Glutamatergic neuron (in vitro differentiated cells): ENCODE measurements at regions not wholly inside any gene's neighbourhood (a gene's known extent, or its start where the extent isn't known, plus 50 kb on each side); places are given as distances from the start of the nearest gene placed in this dataset.

Experiments used
- DNase-seq: peaks from one replicate; pipeline ENCODE4 v3.0.0; 2022
- H3K27ac Mint-ChIP-seq: one replicate; pipeline ENCODE4 v1.8.0; 2020; ENCODE audit warnings: mild to moderate bottlenecking, mixed read lengths, inconsistent platforms; ENCODE audit not compliant: unreplicated experiment
- H3K27me3 Mint-ChIP-seq: one replicate; pipeline ENCODE4 v1.8.0; 2020; ENCODE audit warnings: mild to moderate bottlenecking, moderate library complexity, mixed read lengths, inconsistent platforms; ENCODE audit not compliant: unreplicated experiment
- H3K36me3 Mint-ChIP-seq: one replicate; pipeline ENCODE4 v1.8.0; 2020; ENCODE audit warnings: mild to moderate bottlenecking, mixed read lengths, inconsistent platforms; ENCODE audit not compliant: unreplicated experiment
- H3K4me1 Mint-ChIP-seq: one replicate; pipeline ENCODE4 v1.8.0; 2020; ENCODE audit warnings: mild to moderate bottlenecking, low read depth, mixed read lengths, inconsistent platforms; ENCODE audit not compliant: unreplicated experiment
- H3K4me3 Mint-ChIP-seq: one replicate; pipeline ENCODE4 v1.8.0; 2020; ENCODE audit warnings: mild to moderate bottlenecking, mixed read lengths, inconsistent platforms; ENCODE audit not compliant: unreplicated experiment
- H3K9me3 Mint-ChIP-seq: one replicate; pipeline ENCODE4 v1.8.0; 2020; ENCODE audit warnings: mild to moderate bottlenecking, moderate library complexity, mixed read lengths, inconsistent platforms; ENCODE audit not compliant: unreplicated experiment
- TF ChIP-seq, protein P1 (sequence below): fragments of 200-600 bp; sonication (generic); IDR thresholded peaks from one replicate; pipeline ENCODE4 v1.5.0; 2021; ENCODE audit not compliant: partially characterized antibody, unreplicated experiment

DNA sequence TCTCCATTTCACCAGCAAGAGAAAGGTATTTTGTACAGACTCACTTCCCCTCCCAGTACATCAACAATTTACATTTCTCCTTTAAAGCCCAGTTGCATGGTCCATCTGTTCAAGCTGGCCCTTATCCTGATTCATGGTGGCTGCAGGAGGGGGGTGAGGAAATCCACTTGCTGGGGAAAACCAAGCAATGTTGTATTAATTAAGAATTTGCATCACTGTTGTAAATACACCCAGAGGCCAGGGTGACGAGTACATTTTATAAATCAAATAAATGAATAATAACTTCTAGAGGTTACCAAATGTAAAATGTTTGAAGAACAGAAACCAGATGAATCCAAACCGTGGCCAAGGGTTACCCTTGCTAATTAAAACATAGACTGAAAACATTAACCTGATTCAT is 395.9 kb upstream of the INTU start:
- Mint-ChIP-seq H3K27ac (no peak overlapping the region), H3K9me3 (no peaks in the 10 kb centered on the region), H3K27me3 (no peaks in the 10 kb centered on the region), H3K4me3 (no peak overlapping the region), H3K36me3 (no peaks in the 10 kb centered on the region), H3K4me1 (peaks cover 3% of the 10 kb centered on the region)
- no peak for DNase-seq
- TF ChIP-seq, protein P1, sequence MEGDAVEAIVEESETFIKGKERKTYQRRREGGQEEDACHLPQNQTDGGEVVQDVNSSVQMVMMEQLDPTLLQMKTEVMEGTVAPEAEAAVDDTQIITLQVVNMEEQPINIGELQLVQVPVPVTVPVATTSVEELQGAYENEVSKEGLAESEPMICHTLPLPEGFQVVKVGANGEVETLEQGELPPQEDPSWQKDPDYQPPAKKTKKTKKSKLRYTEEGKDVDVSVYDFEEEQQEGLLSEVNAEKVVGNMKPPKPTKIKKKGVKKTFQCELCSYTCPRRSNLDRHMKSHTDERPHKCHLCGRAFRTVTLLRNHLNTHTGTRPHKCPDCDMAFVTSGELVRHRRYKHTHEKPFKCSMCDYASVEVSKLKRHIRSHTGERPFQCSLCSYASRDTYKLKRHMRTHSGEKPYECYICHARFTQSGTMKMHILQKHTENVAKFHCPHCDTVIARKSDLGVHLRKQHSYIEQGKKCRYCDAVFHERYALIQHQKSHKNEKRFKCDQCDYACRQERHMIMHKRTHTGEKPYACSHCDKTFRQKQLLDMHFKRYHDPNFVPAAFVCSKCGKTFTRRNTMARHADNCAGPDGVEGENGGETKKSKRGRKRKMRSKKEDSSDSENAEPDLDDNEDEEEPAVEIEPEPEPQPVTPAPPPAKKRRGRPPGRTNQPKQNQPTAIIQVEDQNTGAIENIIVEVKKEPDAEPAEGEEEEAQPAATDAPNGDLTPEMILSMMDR = no peak

GRCh38 chr4:127237581-127237980 is 395.2 kb upstream of the INTU start:
- Mint-ChIP-seq H3K36me3 (no peaks in the 10 kb centered on the region), H3K4me3 (no peak overlapping the region), H3K27ac (no peak overlapping the region), H3K9me3 (no peaks in the 10 kb centered on the region), H3K27me3 (no peaks in the 10 kb centered on the region), H3K4me1 (peaks cover 3% of the 10 kb centered on the region)
- DNase-seq = no peak
- TF ChIP-seq, protein P1 = no peak

GRCh38 chr4:127238956-127239475 is 393.7 kb upstream of the INTU start:
- TF ChIP-seq, protein P1 = no peak
- Mint-ChIP-seq H3K4me3 (no peak overlapping the region), H3K4me1 (peaks cover 3% of the 10 kb centered on the region), H3K9me3 (no peaks in the 10 kb centered on the region), H3K36me3 (no peaks in the 10 kb centered on the region), H3K27ac (no peak overlapping the region), H3K27me3 (no peaks in the 10 kb centered on the region)
- DNase-seq = no peak

- no peak for DNase-seq
- TF ChIP-seq, protein P1 = no peak
- H3K36me3 Mint-ChIP-seq = no peaks in the 10 kb centered on the region
- H3K4me1 Mint-ChIP-seq = peaks cover 3% of the 10 kb centered on the region
- H3K27me3 Mint-ChIP-seq = no peaks in the 10 kb centered on the region
- H3K4me3 Mint-ChIP-seq = no peak overlapping the region
- no peaks in the 10 kb centered on the region for H3K9me3 Mint-ChIP-seq
- H3K27ac Mint-ChIP-seq = no peak overlapping the region
Measured at GRCh38 chr4:127239902-127240763, 392.6 kb upstream of the INTU start.

DNA sequence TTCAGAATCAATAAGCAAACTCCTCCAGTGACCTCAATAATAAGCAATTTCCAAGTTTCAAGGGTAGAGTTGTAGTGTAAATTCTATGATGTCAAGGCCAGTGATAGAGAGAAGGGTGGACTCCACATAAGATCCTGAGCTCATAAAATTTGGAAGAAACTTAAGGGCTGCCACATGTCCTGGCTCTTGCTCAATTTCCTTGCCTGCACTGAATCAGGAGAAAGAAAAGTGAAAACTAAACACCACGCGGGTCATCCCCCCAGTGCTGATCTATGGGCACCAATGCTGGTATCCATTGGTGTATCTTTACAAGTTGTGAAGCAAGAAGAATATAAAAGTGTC is 392.0 kb upstream of the INTU start:
- TF ChIP-seq, protein P1 = no peak
- Mint-ChIP-seq H3K9me3 (no peaks in the 10 kb centered on the region), H3K27ac (no peak overlapping the region), H3K27me3 (no peaks in the 10 kb centered on the region), H3K4me1 (peaks cover 3% of the 10 kb centered on the region), H3K4me3 (no peak overlapping the region), H3K36me3 (no peaks in the 10 kb centered on the region)
- no peak for DNase-seq
